ENCODE measurements at regions not wholly inside any gene's neighbourhood (a gene's known extent, or its start where the extent isn't known, plus 50 kb on each side); places are given as distances from the start of the nearest gene placed in this dataset.

- TF ChIP-seq CTCF (IDR thresholded peaks at IDR 0.05 in 2 of 3, conservative IDR thresholded peaks at IDR 0.05 in 1 of 3; ENCODE audit: borderline replicate concordance in 1 of 3, insufficient read depth in 1 of 3, low read depth in 2 of 3, low read length in 2 of 3) (no peak), RAD21 (IDR thresholded peaks at IDR 0.05; ENCODE audit: low read depth) (no peak), MAX (IDR thresholded peaks at IDR 0.05) (no peak), ZFX (IDR thresholded peaks at IDR 0.05) (no peak), EZH2 (IDR thresholded peaks at IDR 0.05) (no peak), TCF7L2 (IDR thresholded peaks at IDR 0.05; ENCODE audit: borderline replicate concordance, extremely low read depth, insufficient read depth, insufficient read length) (no peak), POLR2AphosphoS5 (IDR thresholded peaks at IDR 0.05; ENCODE audit: low read depth, low read length) (no peak), POLR2A (IDR thresholded peaks at IDR 0.05; ENCODE audit: borderline replicate concordance, extremely low read depth, insufficient read depth, insufficient read length) (no peak), SP1 (IDR thresholded peaks at IDR 0.05; ENCODE audit: low read depth) (no peak), ATF3 (IDR thresholded peaks at IDR 0.05) (no peak)
Observed at GRCh38 chr22:45073064-45073463, 63.3 kb upstream of the PHF21B start.

Data from HCT116 (cell line).